ENCODE measurements at regions not wholly inside any gene's neighbourhood (a gene's known extent, or its start where the extent isn't known, plus 50 kb on each side); places are given as distances from the start of the nearest gene placed in this dataset.

GRCh38 chr1:213714645-213715044 is 273.1 kb upstream of the PROX1 start:
- ATAC-seq: no peak
- Histone ChIP-seq H3K27me3 (ENCODE audit: control insufficient read depth, insufficient read depth, low read length) (no peaks in the 10 kb centered on the region), H3K27ac (ENCODE audit: low read length) (no peak overlapping the region), H3K36me3 (ENCODE audit: control insufficient read depth, insufficient read depth, low read length) (no peaks in the 10 kb centered on the region), H3K4me3 (ENCODE audit: low read depth in 2 of 2, low read length in 2 of 2) (no peak overlapping the region), H3K9me3 (ENCODE audit: control insufficient read depth, insufficient read depth, low read depth, low read length) (no peaks in the 10 kb centered on the region), H3K4me1 (ENCODE audit: control insufficient read depth, insufficient read depth, low read length) (no peaks in the 10 kb centered on the region)
- intact Hi-C loops (cut with micrococcal nuclease; ENCODE audit: unreplicated experiment): no loop called here
- no peak for TF ChIP-seq SIN3A (IDR thresholded peaks at IDR 0.05; ENCODE audit: borderline replicate concordance, insufficient read depth, low read depth, low read length)
- TF ChIP-seq, protein P1, sequence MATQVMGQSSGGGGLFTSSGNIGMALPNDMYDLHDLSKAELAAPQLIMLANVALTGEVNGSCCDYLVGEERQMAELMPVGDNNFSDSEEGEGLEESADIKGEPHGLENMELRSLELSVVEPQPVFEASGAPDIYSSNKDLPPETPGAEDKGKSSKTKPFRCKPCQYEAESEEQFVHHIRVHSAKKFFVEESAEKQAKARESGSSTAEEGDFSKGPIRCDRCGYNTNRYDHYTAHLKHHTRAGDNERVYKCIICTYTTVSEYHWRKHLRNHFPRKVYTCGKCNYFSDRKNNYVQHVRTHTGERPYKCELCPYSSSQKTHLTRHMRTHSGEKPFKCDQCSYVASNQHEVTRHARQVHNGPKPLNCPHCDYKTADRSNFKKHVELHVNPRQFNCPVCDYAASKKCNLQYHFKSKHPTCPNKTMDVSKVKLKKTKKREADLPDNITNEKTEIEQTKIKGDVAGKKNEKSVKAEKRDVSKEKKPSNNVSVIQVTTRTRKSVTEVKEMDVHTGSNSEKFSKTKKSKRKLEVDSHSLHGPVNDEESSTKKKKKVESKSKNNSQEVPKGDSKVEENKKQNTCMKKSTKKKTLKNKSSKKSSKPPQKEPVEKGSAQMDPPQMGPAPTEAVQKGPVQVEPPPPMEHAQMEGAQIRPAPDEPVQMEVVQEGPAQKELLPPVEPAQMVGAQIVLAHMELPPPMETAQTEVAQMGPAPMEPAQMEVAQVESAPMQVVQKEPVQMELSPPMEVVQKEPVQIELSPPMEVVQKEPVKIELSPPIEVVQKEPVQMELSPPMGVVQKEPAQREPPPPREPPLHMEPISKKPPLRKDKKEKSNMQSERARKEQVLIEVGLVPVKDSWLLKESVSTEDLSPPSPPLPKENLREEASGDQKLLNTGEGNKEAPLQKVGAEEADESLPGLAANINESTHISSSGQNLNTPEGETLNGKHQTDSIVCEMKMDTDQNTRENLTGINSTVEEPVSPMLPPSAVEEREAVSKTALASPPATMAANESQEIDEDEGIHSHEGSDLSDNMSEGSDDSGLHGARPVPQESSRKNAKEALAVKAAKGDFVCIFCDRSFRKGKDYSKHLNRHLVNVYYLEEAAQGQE (IDR thresholded peaks at IDR 0.05; ENCODE audit: insufficient read depth in 1 of 2, low read depth in 2 of 2, low read length in 1 of 2): no peak
- no peak for TF ChIP-seq POLR2AphosphoS5 (IDR thresholded peaks at IDR 0.05; ENCODE audit: low read depth, low read length)
- TF ChIP-seq CTCF (IDR thresholded peaks at IDR 0.05): no peak
- in situ Hi-C loops (cut with HindIII; ENCODE audit: low pct_unique_long_range_greater_than_20kb, low sequenced_read_pairs): no loop called here
- no TSS peak for BruUV-seq (replicated peaks)
- CTCF ChIA-PET: no interaction called here
- POLR2A ChIA-PET: no interaction called here
- no peak for DNase-seq (ENCODE audit: low read depth, low spot score)

DNA sequence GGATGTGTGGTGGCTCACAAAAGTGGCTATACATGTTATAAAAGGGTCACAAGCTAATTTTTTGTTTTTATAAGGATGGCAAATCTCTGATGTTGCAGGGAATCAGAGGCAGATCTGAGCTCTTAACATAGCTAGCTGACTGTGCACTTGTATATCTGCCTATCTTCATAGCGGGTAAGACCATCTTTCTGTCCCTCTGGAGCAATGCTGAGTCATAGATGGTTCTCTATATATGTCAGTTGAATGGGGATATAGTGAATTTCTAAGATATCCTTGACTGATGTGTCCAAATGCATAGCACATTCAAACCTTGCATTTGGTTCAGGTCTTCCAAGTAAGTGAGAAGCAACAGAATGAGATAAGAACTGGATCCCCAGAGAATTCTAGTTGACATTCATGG is 272.6 kb upstream of the PROX1 start:
- Histone ChIP-seq H3K27me3 (ENCODE audit: control insufficient read depth, insufficient read depth, low read length) (no peaks in the 10 kb centered on the region), H3K4me1 (ENCODE audit: control insufficient read depth, insufficient read depth, low read length) (no peaks in the 10 kb centered on the region), H3K27ac (ENCODE audit: low read length) (no peak overlapping the region), H3K36me3 (ENCODE audit: control insufficient read depth, insufficient read depth, low read length) (no peaks in the 10 kb centered on the region), H3K9me3 (ENCODE audit: control insufficient read depth, insufficient read depth, low read depth, low read length) (no peaks in the 10 kb centered on the region), H3K4me3 (ENCODE audit: low read depth in 2 of 2, low read length in 2 of 2) (no peak overlapping the region)
- no peak for DNase-seq (ENCODE audit: low read depth, low spot score)
- in situ Hi-C loops (cut with HindIII; ENCODE audit: low pct_unique_long_range_greater_than_20kb, low sequenced_read_pairs): no loop called here
- BruUV-seq (replicated peaks): no TSS peak
- intact Hi-C loops (cut with micrococcal nuclease; ENCODE audit: unreplicated experiment): no loop called here
- CTCF ChIA-PET: no interaction called here
- no peak for TF ChIP-seq CTCF (IDR thresholded peaks at IDR 0.05)
- no peak for TF ChIP-seq TCF7L2 (IDR thresholded peaks at IDR 0.05; ENCODE audit: low read depth, low read length)
- TF ChIP-seq POLR2AphosphoS5 (IDR thresholded peaks at IDR 0.05; ENCODE audit: low read depth, low read length): no peak
- no peak for TF ChIP-seq SIN3A (IDR thresholded peaks at IDR 0.05; ENCODE audit: borderline replicate concordance, insufficient read depth, low read depth, low read length)
- TF ChIP-seq, protein P1 (IDR thresholded peaks at IDR 0.05; ENCODE audit: insufficient read depth in 1 of 2, low read depth in 2 of 2, low read length in 1 of 2): no peak
- POLR2A ChIA-PET: no interaction called here
- ATAC-seq: no peak

Data from Panc1 (cell line).